ENCODE measurements at regions not wholly inside any gene's neighbourhood (a gene's known extent, or its start where the extent isn't known, plus 50 kb on each side); places are given as distances from the start of the nearest gene placed in this dataset.

- Histone ChIP-seq H3K9me3 (no peaks in the 10 kb centered on the region), H3K27ac (no peak overlapping the region), H3K27me3 (no peaks in the 10 kb centered on the region), H3K4me1 (no peaks in the 10 kb centered on the region), H3K4me3 (no peak overlapping the region), H3K36me3 (no peaks in the 10 kb centered on the region)
- TF ChIP-seq CTCF (IDR thresholded peaks at IDR 0.05), result no peak
- intact Hi-C loops (cut with DNase I; ENCODE audit: low total_unique reads), result no loop called here
- no peak for DNase-seq
These were observed 691.9 kb upstream of the TMEFF2 start for GRCh38 chr2:192886636-192887035.

- H3K4me1 ChIP-seq, result no peaks in the 10 kb centered on the region
- intact Hi-C loops (cut with DNase I; ENCODE audit: low total_unique reads), result no loop called here
- H3K36me3 ChIP-seq, result no peaks in the 10 kb centered on the region
- no peak for DNase-seq
- no peak overlapping the region for H3K4me3 ChIP-seq
- no peaks in the 10 kb centered on the region for H3K27me3 ChIP-seq
- H3K9me3 ChIP-seq, result no peaks in the 10 kb centered on the region
- no peak for TF ChIP-seq CTCF (IDR thresholded peaks at IDR 0.05)
- no peak overlapping the region for H3K27ac ChIP-seq
These were observed 690.9 kb upstream of the TMEFF2 start for GRCh38 chr2:192885569-192886160.

- H3K36me3 ChIP-seq, result no peaks in the 10 kb centered on the region
- H3K4me1 ChIP-seq, result no peaks in the 10 kb centered on the region
- no peak for DNase-seq
- H3K27me3 ChIP-seq, result no peaks in the 10 kb centered on the region
- H3K4me3 ChIP-seq, result no peak overlapping the region
- TF ChIP-seq CTCF (IDR thresholded peaks at IDR 0.05), result no peak
- intact Hi-C loops (cut with DNase I; ENCODE audit: low total_unique reads), result no loop called here
- H3K9me3 ChIP-seq, result no peaks in the 10 kb centered on the region
- no peak overlapping the region for H3K27ac ChIP-seq
These were observed 682.4 kb upstream of the TMEFF2 start for GRCh38 chr2:192877159-192877558.

GRCh38 chr2:192876698-192877097 lies 682.0 kb upstream of the TMEFF2 start:
- H3K36me3 ChIP-seq, result no peaks in the 10 kb centered on the region
- H3K4me3 ChIP-seq, result no peak overlapping the region
- no peak for TF ChIP-seq CTCF (IDR thresholded peaks at IDR 0.05)
- no peaks in the 10 kb centered on the region for H3K27me3 ChIP-seq
- H3K9me3 ChIP-seq, result no peaks in the 10 kb centered on the region
- H3K27ac ChIP-seq, result no peak overlapping the region
- H3K4me1 ChIP-seq, result no peaks in the 10 kb centered on the region
- no peak for DNase-seq
- intact Hi-C loops (cut with DNase I; ENCODE audit: low total_unique reads), result no loop called here

GRCh38 chr2:192854706-192855105 lies 660.0 kb upstream of the TMEFF2 start:
- TF ChIP-seq CTCF (IDR thresholded peaks at IDR 0.05), result no peak
- Histone ChIP-seq H3K4me1 (no peaks in the 10 kb centered on the region), H3K27ac (no peak overlapping the region), H3K4me3 (no peak overlapping the region), H3K36me3 (no peaks in the 10 kb centered on the region), H3K9me3 (no peaks in the 10 kb centered on the region), H3K27me3 (no peaks in the 10 kb centered on the region)
- intact Hi-C loops (cut with DNase I; ENCODE audit: low total_unique reads), result no loop called here
- no peak for DNase-seq

- no peaks in the 10 kb centered on the region for H3K9me3 ChIP-seq
- no peak for TF ChIP-seq CTCF (IDR thresholded peaks at IDR 0.05)
These were observed 659.3 kb upstream of the TMEFF2 start for GRCh38 chr2:192854031-192854430.

More at GRCh38 chr2:192854031-192854430, 659.3 kb upstream of the TMEFF2 start:
- Histone ChIP-seq H3K27ac (no peak overlapping the region), H3K4me3 (no peak overlapping the region), H3K36me3 (no peaks in the 10 kb centered on the region), H3K4me1 (no peaks in the 10 kb centered on the region), H3K27me3 (no peaks in the 10 kb centered on the region)
- intact Hi-C loops (cut with DNase I; ENCODE audit: low total_unique reads), result no loop called here
- no peak for DNase-seq

All from tibial artery (tissue), 4 donors.